ENCODE measurements at regions not wholly inside any gene's neighbourhood (a gene's known extent, or its start where the extent isn't known, plus 50 kb on each side); places are given as distances from the start of the nearest gene placed in this dataset.

DNA sequence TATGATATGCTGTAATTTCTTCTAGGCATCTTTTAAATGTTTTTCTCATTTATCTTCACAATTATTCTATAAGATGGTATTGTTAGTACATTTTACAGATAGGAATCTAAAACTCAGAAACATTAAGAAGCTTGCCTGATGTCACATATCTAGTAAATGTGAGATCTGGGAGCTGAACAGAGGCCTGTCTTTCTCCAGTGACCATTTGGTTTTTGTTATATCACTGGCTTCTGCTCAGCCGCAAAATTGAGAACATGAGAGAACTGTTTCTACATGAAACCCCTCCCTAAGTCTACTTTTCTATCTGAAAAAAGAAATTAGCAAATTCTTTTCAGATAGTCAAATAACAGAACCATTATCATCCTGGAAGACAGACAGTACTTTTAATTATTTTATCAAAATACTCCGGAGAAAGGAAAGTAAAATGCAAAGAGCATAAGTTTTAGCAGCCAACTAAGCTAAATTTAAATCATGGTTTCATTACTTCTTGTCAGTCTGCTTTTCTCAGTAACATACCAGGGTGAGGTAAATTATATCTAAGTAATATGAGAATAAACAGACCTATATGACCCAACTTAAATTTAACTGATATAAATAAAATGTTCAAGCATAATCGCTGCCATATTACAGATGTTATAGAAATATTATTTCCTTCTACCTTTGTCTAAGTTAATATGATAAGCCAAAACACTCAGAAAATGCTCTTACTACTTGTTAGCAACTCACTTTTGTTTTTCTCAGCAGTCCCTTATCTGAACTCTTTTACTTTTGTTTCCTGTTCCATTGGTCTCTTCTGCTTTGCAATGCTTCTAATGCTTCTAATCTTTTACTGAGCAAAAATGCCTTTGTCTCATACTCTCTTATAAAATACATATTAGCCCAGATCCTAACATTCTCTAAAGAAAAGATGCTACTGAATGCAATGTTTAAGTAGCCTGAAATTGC is 68.0 kb upstream of the MBNL1 start:
- TF ChIP-seq, protein P1, sequence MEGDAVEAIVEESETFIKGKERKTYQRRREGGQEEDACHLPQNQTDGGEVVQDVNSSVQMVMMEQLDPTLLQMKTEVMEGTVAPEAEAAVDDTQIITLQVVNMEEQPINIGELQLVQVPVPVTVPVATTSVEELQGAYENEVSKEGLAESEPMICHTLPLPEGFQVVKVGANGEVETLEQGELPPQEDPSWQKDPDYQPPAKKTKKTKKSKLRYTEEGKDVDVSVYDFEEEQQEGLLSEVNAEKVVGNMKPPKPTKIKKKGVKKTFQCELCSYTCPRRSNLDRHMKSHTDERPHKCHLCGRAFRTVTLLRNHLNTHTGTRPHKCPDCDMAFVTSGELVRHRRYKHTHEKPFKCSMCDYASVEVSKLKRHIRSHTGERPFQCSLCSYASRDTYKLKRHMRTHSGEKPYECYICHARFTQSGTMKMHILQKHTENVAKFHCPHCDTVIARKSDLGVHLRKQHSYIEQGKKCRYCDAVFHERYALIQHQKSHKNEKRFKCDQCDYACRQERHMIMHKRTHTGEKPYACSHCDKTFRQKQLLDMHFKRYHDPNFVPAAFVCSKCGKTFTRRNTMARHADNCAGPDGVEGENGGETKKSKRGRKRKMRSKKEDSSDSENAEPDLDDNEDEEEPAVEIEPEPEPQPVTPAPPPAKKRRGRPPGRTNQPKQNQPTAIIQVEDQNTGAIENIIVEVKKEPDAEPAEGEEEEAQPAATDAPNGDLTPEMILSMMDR (IDR thresholded peaks at IDR 0.05; ENCODE audit: poor library complexity, severe bottlenecking), result no peak
- no peaks in the 10 kb centered on the region for H3K27me3 ChIP-seq (ENCODE audit: insufficient read depth, poor library complexity, severe bottlenecking)
- DNase-seq (ENCODE audit: low spot score) (no peak), ATAC-seq (ENCODE audit: low read depth) (no peak)
- H3K4me3 ChIP-seq (ENCODE audit: severe bottlenecking), result no peak overlapping the region
- H3K36me3 ChIP-seq (ENCODE audit: low read depth), result no peaks in the 10 kb centered on the region
- peaks cover 11% of the 10 kb centered on the region for H3K4me1 ChIP-seq (ENCODE audit: insufficient read depth, poor library complexity, severe bottlenecking)
- no peaks in the 10 kb centered on the region for H3K9me3 ChIP-seq (ENCODE audit: severe bottlenecking)
- H3K27ac ChIP-seq (ENCODE audit: poor library complexity, severe bottlenecking), result no peak overlapping the region

DNA sequence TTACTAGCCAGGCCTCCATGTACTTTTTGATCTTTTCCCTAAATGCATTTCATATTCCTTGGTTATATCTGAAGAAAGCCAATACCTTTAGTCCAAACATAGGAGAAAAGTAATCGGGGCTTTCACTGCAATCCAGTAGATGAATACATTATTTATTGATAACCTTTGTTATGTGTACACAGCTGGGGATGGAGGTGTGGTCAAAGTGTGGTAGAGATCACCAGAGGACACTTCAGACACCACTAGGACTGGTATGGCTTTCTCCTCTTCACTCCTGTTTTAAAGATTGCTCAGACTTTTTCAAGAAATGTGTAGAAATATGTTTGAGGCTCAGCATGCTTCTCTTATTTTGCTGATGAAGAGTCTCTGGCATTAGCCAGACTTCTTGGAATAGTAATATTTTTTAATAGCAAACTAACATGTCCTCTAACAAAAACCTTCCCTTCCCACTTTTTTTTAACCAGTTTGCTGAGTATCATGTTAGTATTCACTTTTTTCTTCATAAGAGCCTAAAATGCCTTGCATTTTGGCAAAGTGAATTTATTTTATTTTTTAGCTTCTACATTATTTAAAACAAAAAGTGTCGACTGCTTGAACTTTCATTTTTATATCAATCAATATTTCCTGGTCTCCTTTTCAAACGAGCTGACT is 65.6 kb upstream of the MBNL1 start:
- Histone ChIP-seq H3K27ac (ENCODE audit: poor library complexity, severe bottlenecking) (no peak overlapping the region), H3K36me3 (ENCODE audit: low read depth) (no peaks in the 10 kb centered on the region), H3K27me3 (ENCODE audit: insufficient read depth, poor library complexity, severe bottlenecking) (no peaks in the 10 kb centered on the region), H3K9me3 (ENCODE audit: severe bottlenecking) (no peaks in the 10 kb centered on the region), H3K4me3 (ENCODE audit: severe bottlenecking) (no peak overlapping the region), H3K4me1 (ENCODE audit: insufficient read depth, poor library complexity, severe bottlenecking) (peaks cover 11% of the 10 kb centered on the region)
- TF ChIP-seq, protein P1 (IDR thresholded peaks at IDR 0.05; ENCODE audit: poor library complexity, severe bottlenecking), result no peak
- no peak; the same call in 2 of the 3 replicates for ATAC-seq (ENCODE audit: low read depth)
- DNase-seq (ENCODE audit: low spot score), result no peak

DNA sequence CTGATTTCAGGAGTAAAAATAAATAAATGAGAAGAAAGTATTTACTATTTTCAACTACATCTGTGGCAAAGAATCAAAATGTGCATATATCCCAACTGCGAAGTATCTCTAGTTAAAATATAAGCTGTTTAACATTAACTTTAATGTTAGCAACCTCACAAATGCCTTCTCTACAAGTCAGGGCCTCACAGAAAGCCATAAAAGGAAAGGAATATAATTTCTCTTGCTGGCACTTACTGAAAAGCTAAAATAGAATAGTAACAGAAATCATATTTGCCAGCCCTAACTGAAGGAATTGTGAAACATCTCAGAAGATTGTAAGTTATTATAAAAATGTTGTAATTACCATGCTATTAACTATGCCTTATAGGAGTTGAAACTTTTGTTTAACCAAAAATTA is 65.1 kb upstream of the MBNL1 start:
- Histone ChIP-seq H3K4me1 (ENCODE audit: insufficient read depth, poor library complexity, severe bottlenecking) (peaks cover 11% of the 10 kb centered on the region), H3K27me3 (ENCODE audit: insufficient read depth, poor library complexity, severe bottlenecking) (no peaks in the 10 kb centered on the region), H3K36me3 (ENCODE audit: low read depth) (no peaks in the 10 kb centered on the region), H3K9me3 (ENCODE audit: severe bottlenecking) (no peaks in the 10 kb centered on the region), H3K4me3 (ENCODE audit: severe bottlenecking) (no peak overlapping the region), H3K27ac (ENCODE audit: poor library complexity, severe bottlenecking) (no peak overlapping the region)
- ATAC-seq (ENCODE audit: low read depth), result no peak
- no peak for DNase-seq (ENCODE audit: low spot score)
- TF ChIP-seq, protein P1 (IDR thresholded peaks at IDR 0.05; ENCODE audit: poor library complexity, severe bottlenecking), result no peak

DNA sequence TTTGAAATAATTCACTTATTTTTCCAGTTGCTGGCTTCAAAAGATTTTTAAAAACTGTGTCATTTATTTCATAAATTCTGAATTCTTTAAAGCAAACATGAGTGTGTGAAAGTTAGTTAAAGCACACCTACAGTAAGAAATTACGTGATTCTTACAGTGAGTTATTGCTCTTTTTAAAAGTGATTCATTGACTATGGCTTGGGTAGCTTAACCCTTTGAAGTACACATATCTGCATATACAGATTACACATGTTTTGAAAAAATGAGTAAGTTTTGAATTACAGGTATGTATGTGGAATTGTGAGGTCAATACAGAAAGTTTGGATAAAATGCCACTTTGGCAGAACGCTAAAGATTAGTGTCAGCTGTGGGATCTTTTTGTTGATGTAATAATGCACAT is 64.5 kb upstream of the MBNL1 start:
- H3K27me3 ChIP-seq (ENCODE audit: insufficient read depth, poor library complexity, severe bottlenecking), result no peaks in the 10 kb centered on the region
- H3K4me1 ChIP-seq (ENCODE audit: insufficient read depth, poor library complexity, severe bottlenecking), result peaks cover 11% of the 10 kb centered on the region
- no peaks in the 10 kb centered on the region for H3K9me3 ChIP-seq (ENCODE audit: severe bottlenecking)
- no peak for DNase-seq (ENCODE audit: low spot score)
- H3K27ac ChIP-seq (ENCODE audit: poor library complexity, severe bottlenecking), result no peak overlapping the region
- H3K4me3 ChIP-seq (ENCODE audit: severe bottlenecking), result no peak overlapping the region
- TF ChIP-seq, protein P1 (IDR thresholded peaks at IDR 0.05; ENCODE audit: poor library complexity, severe bottlenecking), result no peak
- ATAC-seq (ENCODE audit: low read depth), result no peak
- H3K36me3 ChIP-seq (ENCODE audit: low read depth), result no peaks in the 10 kb centered on the region

Data from RWPE2 (cell line).